Endothelial cell of umbilical vein (primary cell): ENCODE measurements at regions not wholly inside any gene's neighbourhood (a gene's known extent, or its start where the extent isn't known, plus 50 kb on each side); places are given as distances from the start of the nearest gene placed in this dataset.

Experiments
- BruUV-seq: library from RNA; stranded (reverse); fragments of 400-500 nt; replicated peaks from 2 replicates; lab custom pipeline; 2021; lab: Mats Ljungman, UMichigan
- CTCF ChIA-PET: fragments of 300-600, 350-600 bp; sonication (Branson Sonifier 250); formaldehyde crosslinking; loops from one replicate; lab custom pipeline; 2021; ENCODE audit warnings: antibody characterized with exemption, inconsistent platforms; lab: Charles Lee
- POLR2A ChIA-PET: fragments of 300-600, 350-600 bp; sonication (Branson Sonifier 250); formaldehyde crosslinking; loops from one replicate; lab custom pipeline; 2021; ENCODE audit warnings: antibody characterized with exemption, inconsistent platforms; lab: Charles Lee
- DNase-seq: peaks from one replicate; pipeline ENCODE4 v3.0.0-alpha.2; 2011; ENCODE audit warnings: low read depth, low spot score
- FAIRE-seq: peaks from 2 replicates; lab custom pipeline; 2011; peaks lifted over from hg19 to GRCh38; lab: Jason Lieb, UNC
- H2AFZ ChIP-seq: 2 replicates; pipeline ENCODE4 v1.6.0; 2012; ENCODE audit warnings: low read depth, low read length, control low read depth, inconsistent platforms
- H3K27ac ChIP-seq: 2 replicates; pipeline ENCODE4 v1.5.1; 2011; ENCODE audit warnings: low read depth, mild to moderate bottlenecking, control low read depth, low read length, moderate library complexity; ENCODE audit not compliant: insufficient read depth
- H3K27me3 ChIP-seq, 2 experiments: 2 replicates each; pipeline versions ENCODE4 v1.6.0 to v1.6.1; 2011; ENCODE audit warnings: low read length in 2 of 2, mixed read lengths in 1 of 2; ENCODE audit not compliant: control insufficient read depth in 2 of 2, insufficient read depth in 2 of 2
- H3K36me3 ChIP-seq, 2 experiments: 2 replicates in 1 of 2; 3 replicates in 1 of 2; pipeline ENCODE4 v1.5.1; 2011; ENCODE audit warnings: low read length in 2 of 2, mild to moderate bottlenecking in 1 of 2, moderate library complexity in 1 of 2; ENCODE audit not compliant: control insufficient read depth in 2 of 2, insufficient read depth in 2 of 2; ENCODE audit errors: extremely low read depth in 1 of 2
- H3K4me1 ChIP-seq: 3 replicates; pipeline ENCODE4 v1.5.1; 2011; ENCODE audit warnings: mild to moderate bottlenecking, low read length; ENCODE audit not compliant: control insufficient read depth, insufficient read depth; ENCODE audit errors: extremely low read depth
- H3K4me2 ChIP-seq: 2 replicates; pipeline ENCODE4 v1.6.1; 2011; ENCODE audit warnings: low read length, control low read depth, mixed read lengths; ENCODE audit not compliant: insufficient read depth
- H3K4me3 ChIP-seq, 3 experiments: fragments of 200-600 bp in 1 of 3; sonication (generic), shearing (Covaris generic) in 1 of 3; replicated peaks in 1 of 3; 2 replicates each; pipeline ENCODE4 v1.5.1; 2011 to 2016; ENCODE audit warnings: control low read depth in 3 of 3, low read length in 3 of 3, mild to moderate bottlenecking in 2 of 3, inconsistent platforms in 1 of 3, low read depth in 1 of 3, moderate library complexity in 1 of 3; ENCODE audit not compliant: insufficient read depth in 1 of 3
- H3K79me2 ChIP-seq: 2 replicates; pipeline ENCODE4 v1.6.0; 2012; ENCODE audit warnings: low read length, inconsistent platforms; ENCODE audit not compliant: control insufficient read depth, insufficient read depth
- H3K9ac ChIP-seq: replicated peaks from 2 replicates; pipeline ENCODE3; 2011; ENCODE audit warnings: low read length, control low read depth; ENCODE audit not compliant: insufficient read depth; ENCODE audit errors: extremely low read depth
- H3K9me1 ChIP-seq: replicated peaks from 3 replicates; pipeline ENCODE4 v1.6.0; 2011; ENCODE audit warnings: mild to moderate bottlenecking, low read length; ENCODE audit not compliant: control insufficient read depth, insufficient read depth; ENCODE audit errors: extremely low read depth
- H3K9me3 ChIP-seq: replicated peaks from 2 replicates; pipeline ENCODE4 v1.5.1; 2012; ENCODE audit warnings: low read length, inconsistent platforms; ENCODE audit not compliant: control insufficient read depth, insufficient read depth
- H4K20me1 ChIP-seq: replicated peaks from 2 replicates; pipeline ENCODE3; 2011; ENCODE audit warnings: mild to moderate bottlenecking, low read length; ENCODE audit not compliant: control insufficient read depth, insufficient read depth; ENCODE audit errors: extremely low read depth
- EZH2 ChIP-seq: IDR thresholded peaks from 2 replicates; pipeline ENCODE4 v1.6.1; 2012; ENCODE audit warnings: borderline replicate concordance, low read depth, mild to moderate bottlenecking, moderate library complexity, low read length, inconsistent platforms; ENCODE audit not compliant: severe bottlenecking
- FOS ChIP-seq: IDR thresholded peaks from 2 replicates; pipeline ENCODE4 v1.6.1; 2011; ENCODE audit warnings: mild to moderate bottlenecking, low read length, moderate library complexity, borderline replicate concordance; ENCODE audit not compliant: insufficient read depth
- GATA2 ChIP-seq: IDR thresholded peaks from 2 replicates; pipeline ENCODE4 v1.7.0; 2011; ENCODE audit warnings: low read depth, mild to moderate bottlenecking, moderate library complexity, mixed read lengths, low read length; ENCODE audit not compliant: insufficient read length, insufficient read depth
- JUN ChIP-seq: IDR thresholded peaks from 2 replicates; pipeline ENCODE4 v1.6.1; 2011; ENCODE audit warnings: borderline replicate concordance, low read depth; ENCODE audit not compliant: insufficient read length, insufficient read depth
- MYC ChIP-seq: IDR thresholded peaks from one replicate; pipeline ENCODE4 v1.6.1; 2011; ENCODE audit warnings: mild to moderate bottlenecking, low read depth, low read length
- POLR2A ChIP-seq: IDR thresholded peaks from 2 replicates; pipeline ENCODE4 v1.6.1; 2012; ENCODE audit warnings: low read depth, mild to moderate bottlenecking, control low read depth, low read length
- POLR2AphosphoS5 ChIP-seq: IDR thresholded peaks from 2 replicates; pipeline ENCODE4 v1.6.1; 2012; ENCODE audit warnings: low read depth, mild to moderate bottlenecking, control low read depth, low read length, moderate library complexity; ENCODE audit not compliant: insufficient read depth
- dilution Hi-C: fragments of 300-500 bp; cut with MboI; formaldehyde crosslinking; loops from one replicate; pipeline ENCODE4 v1.15.0; 2019; ENCODE audit warnings: low sequenced_read_pairs; ENCODE audit not compliant: extremely low pct_ligation_motif_present
- intact Hi-C: fragments of 100-400 bp; cut with micrococcal nuclease; formaldehyde crosslinking; loops from one replicate; pipeline ENCODE4 v1.10.0; 2022
- TF ChIP-seq, protein P1 (sequence below), 2 donors: IDR thresholded peaks; 1 replicate in 1 of 2; 2 replicates in 1 of 2; pipeline ENCODE4 v1.5.1; 2011; ENCODE audit warnings: low read length in 2 of 2, mild to moderate bottlenecking in 2 of 2, moderate library complexity in 2 of 2, control low read depth in 1 of 2, inconsistent platforms in 1 of 2, low read depth in 1 of 2; ENCODE audit not compliant: insufficient read depth in 1 of 2; ENCODE audit errors: extremely low read depth in 1 of 2
- TF ChIP-seq, protein P2 (sequence below): IDR thresholded peaks from 2 replicates; pipeline ENCODE4 v1.6.1; 2011; ENCODE audit not compliant: insufficient read depth, insufficient read length

- dilution Hi-C loops (no loop called here), intact Hi-C loops (no loop called here)
- FAIRE-seq, result no peak
- H2AFZ ChIP-seq, result no peak overlapping the region
- no peaks in the 10 kb centered on the region for H4K20me1 ChIP-seq
- H3K4me1 ChIP-seq, result no peaks in the 10 kb centered on the region
- H3K9me1 ChIP-seq, result no peaks in the 10 kb centered on the region
- no TSS peak for BruUV-seq
- H3K4me2 ChIP-seq, result no peak overlapping the region
- no peak overlapping the region for H3K4me3 ChIP-seq
- no peak for DNase-seq
- H3K27me3 ChIP-seq, result no peaks in the 10 kb centered on the region
- no peaks in the 10 kb centered on the region for H3K9me3 ChIP-seq
- H3K27ac ChIP-seq, result no peak overlapping the region
- TF ChIP-seq MYC, result no peak
- TF ChIP-seq, protein P1, sequence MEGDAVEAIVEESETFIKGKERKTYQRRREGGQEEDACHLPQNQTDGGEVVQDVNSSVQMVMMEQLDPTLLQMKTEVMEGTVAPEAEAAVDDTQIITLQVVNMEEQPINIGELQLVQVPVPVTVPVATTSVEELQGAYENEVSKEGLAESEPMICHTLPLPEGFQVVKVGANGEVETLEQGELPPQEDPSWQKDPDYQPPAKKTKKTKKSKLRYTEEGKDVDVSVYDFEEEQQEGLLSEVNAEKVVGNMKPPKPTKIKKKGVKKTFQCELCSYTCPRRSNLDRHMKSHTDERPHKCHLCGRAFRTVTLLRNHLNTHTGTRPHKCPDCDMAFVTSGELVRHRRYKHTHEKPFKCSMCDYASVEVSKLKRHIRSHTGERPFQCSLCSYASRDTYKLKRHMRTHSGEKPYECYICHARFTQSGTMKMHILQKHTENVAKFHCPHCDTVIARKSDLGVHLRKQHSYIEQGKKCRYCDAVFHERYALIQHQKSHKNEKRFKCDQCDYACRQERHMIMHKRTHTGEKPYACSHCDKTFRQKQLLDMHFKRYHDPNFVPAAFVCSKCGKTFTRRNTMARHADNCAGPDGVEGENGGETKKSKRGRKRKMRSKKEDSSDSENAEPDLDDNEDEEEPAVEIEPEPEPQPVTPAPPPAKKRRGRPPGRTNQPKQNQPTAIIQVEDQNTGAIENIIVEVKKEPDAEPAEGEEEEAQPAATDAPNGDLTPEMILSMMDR (IDR thresholded peaks at IDR 0.05; ENCODE audit: extremely low read depth in 1 of 2, insufficient read depth in 1 of 2, low read depth in 1 of 2, low read length in 2 of 2), result no peak
- TF ChIP-seq POLR2AphosphoS5, result no peak
- TF ChIP-seq, protein P2, sequence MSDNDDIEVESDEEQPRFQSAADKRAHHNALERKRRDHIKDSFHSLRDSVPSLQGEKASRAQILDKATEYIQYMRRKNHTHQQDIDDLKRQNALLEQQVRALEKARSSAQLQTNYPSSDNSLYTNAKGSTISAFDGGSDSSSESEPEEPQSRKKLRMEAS, result no peak
- no peak for TF ChIP-seq EZH2
- TF ChIP-seq JUN, result no peak
- no peak for TF ChIP-seq FOS
- no peak for TF ChIP-seq GATA2
- TF ChIP-seq POLR2A, result no peak
- ChIA-PET CTCF (no interaction called here), POLR2A (no interaction called here)
- H3K79me2 ChIP-seq, result no peaks in the 10 kb centered on the region
- no peak overlapping the region for H3K9ac ChIP-seq
- no peaks in the 10 kb centered on the region for H3K36me3 ChIP-seq
Observed at GRCh38 chr12:40473962-40474361, 218.3 kb upstream of the CNTN1 start.
